Mesendoderm (in vitro differentiated cells): ENCODE measurements at regions not wholly inside any gene's neighbourhood (a gene's known extent, or its start where the extent isn't known, plus 50 kb on each side); places are given as distances from the start of the nearest gene placed in this dataset.

Experiments used
- DNase-seq: peaks from one replicate; pipeline ENCODE4 v3.0.0; 2013
- H2AK5ac ChIP-seq: 2 replicates; pipeline ENCODE4 v1.6.1; 2013; ENCODE audit warnings: low read length, inconsistent platforms
- H2BK120ac ChIP-seq: 2 replicates; pipeline ENCODE4 v1.6.1; 2013; ENCODE audit warnings: low read depth, mild to moderate bottlenecking, low read length, moderate library complexity, mixed read lengths
- H2BK15ac ChIP-seq: replicated peaks from 2 replicates; pipeline ENCODE4 v1.6.1; 2013; ENCODE audit warnings: low read depth, mild to moderate bottlenecking, moderate library complexity
- H2BK5ac ChIP-seq: 2 replicates; pipeline ENCODE4 v1.6.1; 2013; ENCODE audit warnings: low read length, inconsistent platforms
- H3K18ac ChIP-seq: 2 replicates; pipeline ENCODE4 v1.6.1; 2013; ENCODE audit warnings: mild to moderate bottlenecking, low read length, mixed read lengths
- H3K23ac ChIP-seq: one replicate; pipeline ENCODE4 v1.6.1; 2013; ENCODE audit warnings: low read length
- H3K27ac ChIP-seq: 2 replicates; pipeline ENCODE4 v1.5.1; 2013; ENCODE audit warnings: low read depth, mild to moderate bottlenecking, inconsistent platforms, low read length, moderate library complexity
- H3K27me3 ChIP-seq: 2 replicates; pipeline ENCODE4 v1.6.1; 2013; ENCODE audit warnings: low read length, control low read depth, mild to moderate bottlenecking, inconsistent platforms; ENCODE audit not compliant: insufficient read depth, poor library complexity
- H3K36me3 ChIP-seq: 2 replicates; pipeline ENCODE4 v1.6.1; 2013; ENCODE audit warnings: low read length, inconsistent platforms; ENCODE audit not compliant: control insufficient read depth, insufficient read depth
- H3K4ac ChIP-seq: one replicate; pipeline ENCODE4 v1.6.1; 2013; ENCODE audit warnings: low read depth, mild to moderate bottlenecking, low read length, moderate library complexity
- H3K4me1 ChIP-seq: 2 replicates; pipeline ENCODE4 v1.6.1; 2013; ENCODE audit warnings: low read depth, low read length, inconsistent platforms; ENCODE audit not compliant: control insufficient read depth
- H3K4me2 ChIP-seq: 2 replicates; pipeline ENCODE4 v1.6.1; 2013; ENCODE audit warnings: low read length
- H3K4me3 ChIP-seq: 2 replicates; pipeline ENCODE4 v1.5.1; 2013; ENCODE audit warnings: mild to moderate bottlenecking, low read length
- H3K56ac ChIP-seq: one replicate; pipeline ENCODE4 v1.6.1; 2013; ENCODE audit warnings: low read length
- H3K79me1 ChIP-seq: 2 replicates; pipeline ENCODE4 v1.6.1; 2013; ENCODE audit warnings: low read length, inconsistent platforms
- H3K79me2 ChIP-seq: 2 replicates; pipeline ENCODE4 v1.6.1; 2013; ENCODE audit warnings: mild to moderate bottlenecking, low read length; ENCODE audit not compliant: control insufficient read depth, insufficient read depth
- H3K9ac ChIP-seq: 2 replicates; pipeline ENCODE4 v1.6.1; 2013; ENCODE audit warnings: low read length, inconsistent platforms
- H4K5ac ChIP-seq: one replicate; pipeline ENCODE4 v1.6.1; 2013; ENCODE audit warnings: low read length
- H4K8ac ChIP-seq: one replicate; pipeline ENCODE4 v1.6.1; 2013; ENCODE audit warnings: low read depth, mild to moderate bottlenecking, control low read depth, low read length, moderate library complexity
- WGBS: extraction: QIAGEN DNeasy Blood & Tissue Kit; methylation state at CpG from one replicate; pipeline ENCODE4 v1.1.7; 2013; ENCODE audit warnings: low lambda C conversion rate, missing lambda C conversion rate; ENCODE audit not compliant: insufficient coverage; ENCODE audit errors: extremely low coverage; 5-methylcytosine and 5-hydroxymethylcytosine counted together

DNA sequence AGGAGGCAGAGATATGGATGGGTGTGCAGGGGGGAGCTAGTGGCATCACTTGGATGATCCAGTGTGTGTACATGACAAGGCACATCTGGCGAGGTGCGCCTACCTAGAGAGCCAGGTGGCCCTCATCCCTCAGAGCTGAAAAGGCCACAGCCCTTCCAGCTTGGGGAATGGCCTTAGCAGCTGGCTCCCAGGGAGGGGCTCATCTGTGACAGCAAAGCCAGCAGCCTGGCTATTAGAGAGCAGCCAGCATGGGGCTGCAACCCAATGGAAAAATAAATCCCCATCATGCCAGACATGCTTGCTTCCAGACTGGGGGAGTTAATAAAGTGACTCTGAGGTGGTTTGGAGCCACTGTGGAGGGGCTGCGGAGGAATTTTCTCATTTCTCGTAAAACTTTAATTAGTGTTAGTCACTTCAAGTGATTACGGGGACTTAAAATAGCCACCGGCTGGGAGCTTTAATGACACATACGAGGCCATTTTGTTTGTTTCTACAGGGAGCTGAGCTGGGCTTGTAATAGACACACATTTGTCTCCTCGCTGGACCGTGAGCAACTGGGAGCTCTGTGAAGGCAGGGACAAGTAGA lies 111.2 kb upstream of the ALX4 start:
- H3K79me2 ChIP-seq: no peaks in the 10 kb centered on the region
- H4K8ac ChIP-seq: no peak overlapping the region
- no peaks in the 10 kb centered on the region for H3K36me3 ChIP-seq
- no peak overlapping the region for H3K4ac ChIP-seq
- no peak overlapping the region for H2AK5ac ChIP-seq
- H3K27me3 ChIP-seq: no peaks in the 10 kb centered on the region
- no peaks in the 10 kb centered on the region for H3K4me1 ChIP-seq
- H3K79me1 ChIP-seq: no peaks in the 10 kb centered on the region
- H3K27ac ChIP-seq: no peak overlapping the region
- no peak for DNase-seq
- no peak overlapping the region for H3K56ac ChIP-seq
- H3K4me3 ChIP-seq: no peak overlapping the region
- no peak overlapping the region for H3K18ac ChIP-seq
- H2BK5ac ChIP-seq: no peak overlapping the region
- WGBS: no CpG with 5 or more reads among the region's 9 CpGs
- H3K9ac ChIP-seq: no peak overlapping the region
- no peak overlapping the region for H3K4me2 ChIP-seq
- H3K23ac ChIP-seq: no peak overlapping the region
- H4K5ac ChIP-seq: no peak overlapping the region
- H2BK15ac ChIP-seq: no peak overlapping the region
- H2BK120ac ChIP-seq: no peak overlapping the region

DNA sequence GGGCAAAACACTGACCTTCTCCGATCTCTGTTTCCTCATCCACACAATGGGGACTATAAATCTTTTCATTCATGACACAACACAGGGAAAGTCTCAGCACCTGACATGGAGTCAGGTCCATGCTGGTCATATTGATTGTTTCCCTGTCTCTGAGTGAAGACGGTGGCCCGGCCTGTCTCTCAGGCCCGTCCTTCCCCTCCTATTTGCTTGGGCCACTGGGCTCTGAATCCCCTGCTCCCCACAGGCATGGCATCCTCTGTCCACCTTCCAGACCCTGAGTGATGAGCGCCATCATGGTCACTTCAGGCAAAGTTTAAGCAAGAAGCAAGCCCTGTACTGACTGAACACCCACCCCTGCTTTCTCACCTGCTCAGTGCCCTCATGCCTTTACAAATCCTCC lies 113.3 kb upstream of the ALX4 start:
- H3K4ac ChIP-seq: no peak overlapping the region
- H4K5ac ChIP-seq: no peak overlapping the region
- no peak overlapping the region for H4K8ac ChIP-seq
- no peak overlapping the region for H3K4me3 ChIP-seq
- H2AK5ac ChIP-seq: no peak overlapping the region
- no peaks in the 10 kb centered on the region for H3K79me2 ChIP-seq
- no peak for DNase-seq
- no peaks in the 10 kb centered on the region for H3K4me1 ChIP-seq
- H2BK5ac ChIP-seq: no peak overlapping the region
- no peaks in the 10 kb centered on the region for H3K79me1 ChIP-seq
- H3K27ac ChIP-seq: no peak overlapping the region
- H3K18ac ChIP-seq: no peak overlapping the region
- H3K27me3 ChIP-seq: no peaks in the 10 kb centered on the region
- WGBS: no CpG with 5 or more reads among the region's 5 CpGs
- no peak overlapping the region for H2BK120ac ChIP-seq
- H3K4me2 ChIP-seq: no peak overlapping the region
- H3K56ac ChIP-seq: no peak overlapping the region
- H3K36me3 ChIP-seq: no peaks in the 10 kb centered on the region
- no peak overlapping the region for H2BK15ac ChIP-seq
- no peak overlapping the region for H3K23ac ChIP-seq
- no peak overlapping the region for H3K9ac ChIP-seq

DNA sequence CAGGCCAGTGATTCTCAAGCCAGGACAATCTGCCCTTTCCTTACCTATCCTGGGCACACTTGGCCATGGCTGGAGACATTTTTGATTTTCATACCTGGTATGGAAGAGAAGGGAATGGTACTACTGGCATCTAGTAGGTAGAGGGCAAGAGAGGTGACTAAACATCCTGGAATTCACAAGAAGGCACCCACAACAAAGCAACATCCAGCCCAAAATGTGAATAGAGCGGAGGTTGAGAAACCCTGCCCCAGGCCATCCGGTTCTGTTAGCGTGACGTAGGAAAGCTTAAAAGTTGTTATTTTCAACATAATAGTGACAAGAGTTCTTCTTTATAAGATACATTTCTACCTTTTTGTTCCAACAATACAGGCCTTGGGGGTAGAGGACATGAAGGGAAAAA lies 114.9 kb upstream of the ALX4 start:
- no peak overlapping the region for H3K18ac ChIP-seq
- no peaks in the 10 kb centered on the region for H3K4me1 ChIP-seq
- H4K5ac ChIP-seq: no peak overlapping the region
- WGBS: no CpG with 5 or more reads among the region's 4 CpGs
- H3K27me3 ChIP-seq: no peaks in the 10 kb centered on the region
- H3K4me3 ChIP-seq: no peak overlapping the region
- no peaks in the 10 kb centered on the region for H3K79me2 ChIP-seq
- no peak overlapping the region for H2BK15ac ChIP-seq
- H3K36me3 ChIP-seq: no peaks in the 10 kb centered on the region
- H3K79me1 ChIP-seq: no peaks in the 10 kb centered on the region
- DNase-seq: peak; percentile 42
- no peak overlapping the region for H2BK5ac ChIP-seq
- no peak overlapping the region for H2AK5ac ChIP-seq
- H3K56ac ChIP-seq: no peak overlapping the region
- H3K9ac ChIP-seq: no peak overlapping the region
- no peak overlapping the region for H3K27ac ChIP-seq
- H2BK120ac ChIP-seq: no peak overlapping the region
- no peak overlapping the region for H3K4ac ChIP-seq
- no peak overlapping the region for H4K8ac ChIP-seq
- H3K23ac ChIP-seq: no peak overlapping the region
- H3K4me2 ChIP-seq: no peak overlapping the region

DNA sequence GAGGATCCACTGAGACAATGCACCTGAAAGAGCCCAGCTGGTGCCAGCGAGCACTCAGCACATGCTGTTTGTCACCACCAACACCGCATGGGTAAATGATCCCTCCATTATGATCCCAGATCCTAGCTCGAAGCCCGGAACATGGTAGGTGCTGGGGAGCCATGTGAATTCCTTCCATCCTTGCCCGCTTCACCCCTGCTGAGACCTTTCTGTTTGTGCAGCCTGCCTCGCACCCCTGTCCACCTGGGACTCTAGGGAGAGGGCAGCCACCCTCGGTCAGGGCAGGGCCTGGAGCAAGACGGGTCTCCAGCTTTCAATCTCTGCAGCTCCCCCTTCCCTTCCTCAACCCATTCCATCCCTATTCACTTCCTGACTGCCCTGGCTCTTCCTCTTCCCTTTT lies 116.2 kb upstream of the ALX4 start:
- Histone ChIP-seq H3K27ac (no peak overlapping the region), H3K79me2 (no peaks in the 10 kb centered on the region), H4K8ac (no peak overlapping the region), H3K23ac (no peak overlapping the region), H2AK5ac (no peak overlapping the region), H3K4me1 (no peaks in the 10 kb centered on the region), H3K36me3 (no peaks in the 10 kb centered on the region), H4K5ac (no peak overlapping the region), H3K4ac (no peak overlapping the region), H3K4me2 (no peak overlapping the region), H3K18ac (no peak overlapping the region), H3K79me1 (no peaks in the 10 kb centered on the region), H3K27me3 (no peaks in the 10 kb centered on the region), H2BK5ac (no peak overlapping the region), H3K4me3 (no peak overlapping the region), H2BK15ac (no peak overlapping the region), H2BK120ac (no peak overlapping the region), H3K56ac (peak overlapping the region; percentile 3), H3K9ac (no peak overlapping the region)
- WGBS: no CpG with 5 or more reads among the region's 8 CpGs
- no peak for DNase-seq

DNA sequence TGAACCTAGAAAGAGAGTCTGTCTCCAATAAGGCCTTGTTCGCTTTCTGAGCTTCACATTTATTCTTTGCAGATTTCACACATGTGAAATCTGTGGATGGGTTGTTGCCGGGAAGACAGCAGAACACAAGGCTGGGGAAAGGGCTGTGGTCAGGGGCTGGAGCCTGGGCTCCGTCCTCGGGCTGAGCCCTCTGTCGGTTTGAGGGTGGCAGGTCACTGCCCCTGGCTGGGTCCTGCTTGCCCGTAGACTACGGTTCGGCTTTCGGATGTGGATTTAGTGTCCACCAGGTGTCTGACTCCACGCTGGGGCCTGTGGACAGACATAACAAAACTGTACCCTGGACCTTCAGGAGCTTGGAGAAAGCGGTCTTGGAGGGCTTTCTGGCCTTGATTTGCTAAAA lies 117.0 kb upstream of the ALX4 start:
- Histone ChIP-seq H3K27ac (no peak overlapping the region), H4K8ac (no peak overlapping the region), H3K9ac (no peak overlapping the region), H2BK15ac (no peak overlapping the region), H3K36me3 (no peaks in the 10 kb centered on the region), H2AK5ac (no peak overlapping the region), H3K4me2 (no peak overlapping the region), H3K27me3 (no peaks in the 10 kb centered on the region), H3K79me2 (no peaks in the 10 kb centered on the region), H2BK120ac (no peak overlapping the region), H3K23ac (no peak overlapping the region), H3K4ac (no peak overlapping the region), H2BK5ac (no peak overlapping the region), H3K79me1 (no peaks in the 10 kb centered on the region), H3K4me3 (no peak overlapping the region), H3K56ac (no peak overlapping the region), H3K18ac (no peak overlapping the region), H4K5ac (no peak overlapping the region), H3K4me1 (no peaks in the 10 kb centered on the region)
- WGBS: no CpG with 5 or more reads among the region's 11 CpGs
- DNase-seq: no peak

DNA sequence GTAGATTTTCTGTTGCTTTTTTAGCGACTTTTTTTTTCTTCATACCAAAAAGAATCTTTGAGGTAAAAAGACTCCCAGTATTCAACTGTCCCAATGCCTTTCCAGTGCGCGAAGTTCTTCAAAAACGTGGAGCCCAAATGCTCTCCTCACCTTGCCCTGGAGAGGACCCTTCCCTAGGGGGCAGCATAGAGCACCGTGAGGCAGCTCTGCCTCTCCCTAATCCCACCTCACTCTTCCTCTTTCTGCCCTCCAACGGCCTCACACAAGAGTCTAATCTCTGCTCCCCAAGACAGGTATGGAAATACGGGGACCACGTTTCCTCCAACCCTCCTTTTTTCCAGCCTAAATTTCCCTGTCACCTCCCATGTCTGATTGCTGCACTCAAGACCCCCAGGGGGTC lies 117.5 kb upstream of the ALX4 start:
- Histone ChIP-seq H3K23ac (no peak overlapping the region), H2BK120ac (no peak overlapping the region), H3K9ac (no peak overlapping the region), H3K56ac (no peak overlapping the region), H3K27me3 (no peaks in the 10 kb centered on the region), H2BK15ac (no peak overlapping the region), H3K4ac (no peak overlapping the region), H4K5ac (no peak overlapping the region), H3K4me1 (no peaks in the 10 kb centered on the region), H3K36me3 (no peaks in the 10 kb centered on the region), H4K8ac (no peak overlapping the region), H2AK5ac (no peak overlapping the region), H3K18ac (no peak overlapping the region), H3K79me1 (no peaks in the 10 kb centered on the region), H2BK5ac (no peak overlapping the region), H3K79me2 (no peaks in the 10 kb centered on the region), H3K4me2 (no peak overlapping the region), H3K27ac (no peak overlapping the region), H3K4me3 (no peak overlapping the region)
- WGBS: no CpG with 5 or more reads among the region's 8 CpGs
- DNase-seq: peak; percentile 46
